HepG2 (cell line): ENCODE measurements at regions not wholly inside any gene's neighbourhood (a gene's known extent, or its start where the extent isn't known, plus 50 kb on each side); places are given as distances from the start of the nearest gene placed in this dataset.

Experiments used
- ATAC-seq: fragments of 200-7000 bp; cut with Tn5 transposase; 3 replicates; pipeline ENCODE4 v1.9.1; 2020; ENCODE audit warnings: mild to moderate bottlenecking, moderate library complexity
- BruUV-seq: library from RNA; stranded (reverse); fragments of 400-500 nt; replicated peaks from 2 replicates; lab custom pipeline; 2021; lab: Mats Ljungman, UMichigan
- CTCF ChIA-PET: fragments of 300-600 bp; formaldehyde crosslinking; extraction: SDS; loops from one replicate; lab custom pipeline; 2021; ENCODE audit warnings: low total read pairs, inconsistent platforms, low intra/inter-chr PET ratio; lab: Yijun Ruan, JAX
- POLR2A ChIA-PET: fragments of 350-600 bp; sonication (Branson Sonifier 250); formaldehyde crosslinking; loops from one replicate; lab custom pipeline; 2020; ENCODE audit warnings: antibody characterized with exemption, inconsistent platforms; lab: Yijun Ruan, JAX
- DNase-seq: peaks from one replicate; pipeline ENCODE4 v3.0.0-alpha.2; 2015; ENCODE audit warnings: low spot score
- FAIRE-seq: peaks from 3 replicates; lab custom pipeline; 2011; peaks lifted over from hg19 to GRCh38; lab: Jason Lieb, UNC
- H2AFZ ChIP-seq: one replicate; pipeline ENCODE4 v1.6.1; 2011; ENCODE audit warnings: low read length, inconsistent platforms
- H3K27ac ChIP-seq: fragments of 300-600 bp; 3 replicates; pipeline ENCODE4 v1.8.0; 2011; ENCODE audit warnings: mixed run types, mild to moderate bottlenecking, mixed read lengths, low read length, inconsistent platforms; ENCODE audit not compliant: insufficient read depth; ENCODE audit errors: extremely low read length
- H3K27me3 ChIP-seq, 2 experiments: fragments of 200-600 bp in 1 of 2; 2 replicates in 1 of 2; 3 replicates in 1 of 2; pipeline versions ENCODE4 v1.6.0 to v1.8.0; 2011; ENCODE audit warnings: low read length in 2 of 2, mild to moderate bottlenecking in 2 of 2, moderate library complexity in 2 of 2, inconsistent platforms in 1 of 2; ENCODE audit not compliant: insufficient read depth in 2 of 2, control insufficient read depth in 1 of 2
- H3K36me3 ChIP-seq, 2 experiments: fragments of 200-600 bp in 1 of 2; replicated peaks in 1 of 2; 2 replicates in 1 of 2; 3 replicates in 1 of 2; pipeline versions ENCODE4 v1.5.1 to v1.8.0; 2011; ENCODE audit warnings: low read length in 2 of 2, inconsistent platforms in 1 of 2; ENCODE audit not compliant: insufficient read depth in 2 of 2, control insufficient read depth in 1 of 2
- H3K4me1 ChIP-seq: 2 replicates; pipeline ENCODE4 v1.5.1; 2012; ENCODE audit warnings: low read length, inconsistent platforms; ENCODE audit not compliant: insufficient read depth
- H3K4me2 ChIP-seq: 2 replicates; pipeline ENCODE4 v1.6.0; 2011; ENCODE audit warnings: low read depth, low read length, inconsistent platforms
- H3K4me3 ChIP-seq, 3 experiments: fragments of 200-600 bp in 1 of 3; sonication (generic), shearing (Covaris generic) in 1 of 3; replicated peaks in 1 of 3; 2 replicates each; pipeline ENCODE4 v1.5.1; 2011 to 2016; ENCODE audit warnings: low read length in 3 of 3, inconsistent platforms in 2 of 3, low read depth in 2 of 3, mild to moderate bottlenecking in 2 of 3, control low read depth in 1 of 3, mixed read lengths in 1 of 3; ENCODE audit not compliant: insufficient read depth in 1 of 3
- H3K79me2 ChIP-seq: one replicate; pipeline ENCODE4 v1.6.1; 2011; ENCODE audit warnings: low read length, inconsistent platforms; ENCODE audit not compliant: insufficient read depth
- H3K9ac ChIP-seq: 2 replicates; pipeline ENCODE4 v1.6.0; 2011; ENCODE audit warnings: mild to moderate bottlenecking, low read depth, low read length, inconsistent platforms; ENCODE audit not compliant: insufficient read depth
- H3K9me3 ChIP-seq: 2 replicates; pipeline ENCODE4 v1.5.1; 2012; ENCODE audit warnings: mild to moderate bottlenecking, low read length
- H4K20me1 ChIP-seq: 2 replicates; pipeline ENCODE4 v1.6.0; 2011; ENCODE audit warnings: inconsistent platforms, mild to moderate bottlenecking, low read length, moderate library complexity; ENCODE audit not compliant: insufficient read depth
- ETV5 ChIP-seq: IDR thresholded peaks from 2 replicates; pipeline ENCODE4 v1.6.1; 2018; ENCODE audit warnings: missing biosample characterization, missing genetic modification reagents, inconsistent platforms, borderline replicate concordance
- FOXJ3 ChIP-seq: sonication (generic); formaldehyde crosslinking; IDR thresholded peaks from 2 replicates; pipeline ENCODE4 v1.4.0; 2020; ENCODE audit warnings: missing genetic modification reagents, mild to moderate bottlenecking, borderline replicate concordance
- HNF4G ChIP-seq, 2 experiments: sonication (generic) in 1 of 2; formaldehyde crosslinking in 1 of 2; IDR thresholded peaks; 2 replicates each; pipeline versions ENCODE4 v1.4.0 to v1.6.1; 2011 to 2020; ENCODE audit warnings: borderline replicate concordance in 2 of 2, low read depth in 2 of 2, mild to moderate bottlenecking in 2 of 2, low read length in 1 of 2, missing genetic modification reagents in 1 of 2, moderate library complexity in 1 of 2
- IKZF4 ChIP-seq: sonication (generic); formaldehyde crosslinking; IDR thresholded peaks from 2 replicates; pipeline ENCODE4 v1.5.1; 2020; ENCODE audit warnings: borderline replicate concordance, mild to moderate bottlenecking, low read depth, missing genetic modification reagents; ENCODE audit errors: not compliant biosample characterization
- LRRFIP1 ChIP-seq: sonication (generic); formaldehyde crosslinking; conservative IDR thresholded peaks from 2 replicates; pipeline ENCODE4 v1.4.0; 2020; ENCODE audit warnings: missing genetic modification reagents
- POGK ChIP-seq: sonication (generic); formaldehyde crosslinking; conservative IDR thresholded peaks from 2 replicates; pipeline ENCODE4 v1.8.0; 2022; ENCODE audit warnings: mild to moderate bottlenecking, moderate library complexity, missing genetic modification reagents
- PRMT3 ChIP-seq: sonication (generic); formaldehyde crosslinking; IDR thresholded peaks from 2 replicates; pipeline ENCODE4 v1.8.1; 2022; ENCODE audit warnings: low read depth, mild to moderate bottlenecking, moderate library complexity, missing genetic modification reagents, borderline replicate concordance
- SIX1 ChIP-seq: sonication (generic); formaldehyde crosslinking; IDR thresholded peaks from 2 replicates; pipeline ENCODE4 v1.4.0; 2020; ENCODE audit warnings: missing genetic modification reagents, borderline replicate concordance
- SIX4 ChIP-seq: sonication (generic); formaldehyde crosslinking; IDR thresholded peaks from 2 replicates; pipeline ENCODE4 v1.4.0; 2020; ENCODE audit warnings: missing genetic modification reagents
- SMARCC2 ChIP-seq: fragments of 450-650 bp; IDR thresholded peaks from 2 replicates; pipeline ENCODE4 v1.6.1; 2017; ENCODE audit warnings: antibody characterized with exemption, mild to moderate bottlenecking
- TCF12 ChIP-seq, 2 experiments: fragments of 450-650 bp in 1 of 2; sonication (generic) in 1 of 2; formaldehyde crosslinking in 1 of 2; IDR thresholded peaks; 2 replicates each; pipeline versions ENCODE4 v1.6.1 to v1.8.0; 2017 to 2022; ENCODE audit warnings: antibody characterized with exemption in 1 of 2, mild to moderate bottlenecking in 1 of 2, missing genetic modification reagents in 1 of 2, moderate library complexity in 1 of 2
- ZBTB49 ChIP-seq: sonication (generic); formaldehyde crosslinking; IDR thresholded peaks from 2 replicates; pipeline ENCODE4 v1.4.0; 2020; ENCODE audit warnings: missing genetic modification reagents, borderline replicate concordance
- ZFP36L2 ChIP-seq: sonication (generic); formaldehyde crosslinking; IDR thresholded peaks from 2 replicates; pipeline ENCODE4 v1.4.0; 2020; ENCODE audit warnings: missing genetic modification reagents
- ZNF317 ChIP-seq: sonication (generic); formaldehyde crosslinking; IDR thresholded peaks from 2 replicates; pipeline ENCODE4 v1.5.0; 2020; ENCODE audit warnings: mild to moderate bottlenecking, missing genetic modification reagents
- ZNF577 ChIP-seq: sonication (generic); formaldehyde crosslinking; IDR thresholded peaks from 2 replicates; pipeline ENCODE4 v1.4.0; 2020; ENCODE audit warnings: mild to moderate bottlenecking, low read depth, missing genetic modification reagents, borderline replicate concordance
- ZNF772 ChIP-seq: sonication (generic); formaldehyde crosslinking; IDR thresholded peaks from 2 replicates; pipeline ENCODE4 v1.5.0; 2020; ENCODE audit warnings: mild to moderate bottlenecking, missing genetic modification reagents
- WGBS: methylation state at CpG from one replicate; pipeline ENCODE4 v1.1.6; 2017; ENCODE audit warnings: low lambda C conversion rate; 5-methylcytosine and 5-hydroxymethylcytosine counted together
- in situ Hi-C: cut with HindIII; loops from 2 replicates; pipeline ENCODE4 v1.10.0; 2017; ENCODE audit warnings: low pct_unique_long_range_greater_than_20kb; ENCODE audit not compliant: extremely low pct_ligation_motif_present
- intact Hi-C: fragments of 100-400 bp; cut with micrococcal nuclease; formaldehyde crosslinking; loops from one replicate; pipeline ENCODE4 v1.10.0; 2022; ENCODE audit not compliant: unreplicated experiment

GRCh38 chr2:35378791-35379190 lies 976.8 kb upstream of the CRIM1 start (continued):
- TF ChIP-seq SMARCC2 (no peak), ZFP36L2 (no peak), ZNF772 (CRISPR knock-in tag) (no peak), PRMT3 (CRISPR knock-in tag) (no peak), POGK (CRISPR knock-in tag) (no peak), ZNF317 (CRISPR knock-in tag) (no peak)

- BruUV-seq, result no TSS peak
- no peak for ATAC-seq
- Histone ChIP-seq H3K4me3 (no peak overlapping the region), H3K79me2 (no peaks in the 10 kb centered on the region), H3K9me3 (no peaks in the 10 kb centered on the region), H3K4me2 (no peak overlapping the region), H3K27ac (no peak overlapping the region), H2AFZ (no peak overlapping the region), H3K4me1 (no peaks in the 10 kb centered on the region), H3K9ac (no peak overlapping the region), H3K27me3 (no peaks in the 10 kb centered on the region), H4K20me1 (no peaks in the 10 kb centered on the region), H3K36me3 (no peaks in the 10 kb centered on the region)
- intact Hi-C loops, result no loop called here
- TF ChIP-seq SIX4, result no peak
- TF ChIP-seq ZNF577 (CRISPR knock-in tag), result no peak
- no peak for TF ChIP-seq ZBTB49 (CRISPR knock-in tag)
- TF ChIP-seq TCF12 (IDR thresholded peaks at IDR 0.05), result no peak
- no peak for TF ChIP-seq TCF12 (CRISPR knock-in tag; IDR thresholded peaks at IDR 0.05)
- TF ChIP-seq ETV5 (CRISPR knock-in tag), result no peak
- no peak for TF ChIP-seq FOXJ3 (CRISPR knock-in tag)
- TF ChIP-seq SIX1 (CRISPR knock-in tag), result no peak
- TF ChIP-seq HNF4G (IDR thresholded peaks at IDR 0.05; ENCODE audit: borderline replicate concordance, low read depth, low read length), result no peak
- no peak for TF ChIP-seq HNF4G (CRISPR knock-in tag; IDR thresholded peaks at IDR 0.05; ENCODE audit: borderline replicate concordance, low read depth)
- no peak for TF ChIP-seq LRRFIP1
- TF ChIP-seq IKZF4, result no peak
- in situ Hi-C loops, result no loop called here
- WGBS, result 12% methylated on average over 4 of the region's 4 CpGs
- CTCF ChIA-PET, result no interaction called here
- no peak for FAIRE-seq
- POLR2A ChIA-PET, result no interaction called here
- DNase-seq, result no peak
These were observed 980.7 kb upstream of the CRIM1 start for GRCh38 chr2:35374845-35375244.
